CD4-positive, alpha-beta T cell treated with Interleukin-6 at 100 ng/mL for 8 hours (primary cell): ENCODE measurements at regions not wholly inside any gene's neighbourhood (a gene's known extent, or its start where the extent isn't known, plus 50 kb on each side); places are given as distances from the start of the nearest gene placed in this dataset.

Source experiments
- DNase-seq: peaks from one replicate; pipeline ENCODE4 v3.0.0-alpha.2; 2020; ENCODE audit warnings: mixed read lengths, low spot score

GRCh38 chr9:118059484-118060278 is 355.5 kb downstream of the TLR4 start:
- no peak for DNase-seq

- DNase-seq = no peak
Observed at GRCh38 chr9:118083161-118083560, 379.0 kb downstream of the TLR4 start.

- no peak for DNase-seq
Observed at GRCh38 chr9:118088090-118088489, 383.9 kb downstream of the TLR4 start.

GRCh38 chr9:118091226-118091625 is 387.0 kb downstream of the TLR4 start:
- DNase-seq = no peak

GRCh38 chr9:118091711-118092500 is 387.7 kb downstream of the TLR4 start:
- DNase-seq = no peak

- no peak for DNase-seq
Observed at GRCh38 chr9:118094387-118094786, 390.2 kb downstream of the TLR4 start.

- DNase-seq = no peak
Observed at GRCh38 chr9:118100529-118101419, 396.6 kb downstream of the TLR4 start.

- DNase-seq = no peak
Observed at GRCh38 chr9:118104363-118104762, 400.2 kb downstream of the TLR4 start.

- DNase-seq = no peak
Observed at GRCh38 chr9:118108971-118109370, 404.8 kb downstream of the TLR4 start.

- DNase-seq = no peak
Observed at GRCh38 chr9:118109542-118109941, 405.3 kb downstream of the TLR4 start.

- DNase-seq = no peak
Observed at GRCh38 chr9:118121361-118121760, 417.2 kb downstream of the TLR4 start.

- no peak for DNase-seq
Observed at GRCh38 chr9:118128313-118128712, 424.1 kb downstream of the TLR4 start.

- DNase-seq = no peak
Observed at GRCh38 chr9:118129541-118129940, 425.3 kb downstream of the TLR4 start.

GRCh38 chr9:118148990-118149389 is 444.8 kb downstream of the TLR4 start:
- no peak for DNase-seq

GRCh38 chr9:118156846-118157245 is 452.6 kb downstream of the TLR4 start:
- DNase-seq = no peak

GRCh38 chr9:118162716-118163115 is 458.5 kb downstream of the TLR4 start:
- no peak for DNase-seq

GRCh38 chr9:118163751-118164150 is 459.5 kb downstream of the TLR4 start:
- no peak for DNase-seq

GRCh38 chr9:118165451-118165850 is 461.2 kb downstream of the TLR4 start:
- DNase-seq = no peak

GRCh38 chr9:118170032-118170955 is 466.1 kb downstream of the TLR4 start:
- no peak for DNase-seq

- DNase-seq = no peak
Observed at GRCh38 chr9:118177241-118177640, 473.0 kb downstream of the TLR4 start.

GRCh38 chr9:118183576-118183975 is 479.4 kb downstream of the TLR4 start:
- no peak for DNase-seq
